Heart left ventricle (tissue), 13 donors: ENCODE measurements at regions not wholly inside any gene's neighbourhood (a gene's known extent, or its start where the extent isn't known, plus 50 kb on each side); places are given as distances from the start of the nearest gene placed in this dataset.
"Not testable (repeated sequence)": the region's sequence is repeated elsewhere in the genome, so short reads cannot be mapped to it uniquely, and the experiment has no call there.

Experiments used
- POLR2A ChIP-seq, 2 donors: fragments of 450-650 bp; IDR thresholded peaks; one replicate each; pipeline ENCODE4 v1.6.1; 2017; ENCODE audit warnings: antibody characterized with exemption in 2 of 2, mild to moderate bottlenecking in 2 of 2, moderate library complexity in 2 of 2
- TF ChIP-seq, protein P1 (sequence below), 12 donors: fragments of 200-600 bp; sonication (generic) in 4 of 12; IDR thresholded peaks; one replicate each; pipeline versions ENCODE4 v1.5.0 to v1.8.0; 2018 to 2022; ENCODE audit warnings: antibody characterized with exemption in 12 of 12, mild to moderate bottlenecking in 5 of 12
- donor health status: ischemic (EF 13 %, LVEDD 7.1; RV severe dilation, severe dysfunction).
- donor health status: DM: no; HTN: yes; CAD: no.
- donor health status: DM: no; HTN: no; CAD: no.
- donor health status: ischemic (EF 25% LVEDD 6.9; RV normal size, moderate dysfunction).
- donor health status: ischemic (EF 25% LVEDD 5.7; RV mildly dilated, moderate dysfunction).
- donor health status: ischemic (EF 35%, LVEDD 5.7; RV mildly dilated, moderate dysfunction).
- donor health status: nonischemic (EF 11% LVEDD 7.7; RV severe dilation, severe dysfunction).
- donor health status: DM: yes; HTN: yes; CAD: no.
- donor health status: PGD.
- donor health status: ischemic (EF 29% LVEDD 5.4; RV normal size, mild dysfunction).
- donor health status: nonischemic (EF 23%, LVEDD 6.1; RV moderate dilation, normal function).

DNA sequence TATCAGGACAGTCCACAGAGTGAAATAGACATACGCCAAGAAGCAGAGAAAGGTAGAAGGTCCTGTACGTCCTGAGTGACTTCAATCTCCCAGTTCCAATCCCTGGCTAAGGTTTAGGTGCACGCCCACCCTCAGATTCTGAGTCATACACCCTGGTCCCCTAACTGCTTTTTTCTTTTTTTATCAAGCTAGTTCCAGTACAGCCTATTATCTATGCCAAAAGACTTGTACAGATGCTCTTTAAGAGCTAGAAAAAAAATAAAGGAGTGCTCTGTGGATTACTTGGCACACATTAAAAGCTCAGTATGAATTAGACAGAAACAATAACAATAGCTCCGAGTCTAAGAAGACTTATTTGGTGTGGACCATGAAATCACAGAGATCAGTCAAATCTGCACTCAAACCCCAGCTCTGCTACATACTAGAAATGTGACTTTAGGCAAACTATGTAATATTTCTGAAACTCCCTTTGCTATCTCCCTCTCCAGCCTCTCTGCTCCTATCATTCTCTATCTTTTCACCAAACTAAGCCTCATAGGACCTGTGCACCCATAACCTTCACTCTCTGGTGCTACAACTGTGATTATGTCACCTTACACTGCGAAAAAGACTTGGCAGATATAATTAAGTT, 168.8 kb upstream of the KCTD7 start:
- TF ChIP-seq, protein P1, sequence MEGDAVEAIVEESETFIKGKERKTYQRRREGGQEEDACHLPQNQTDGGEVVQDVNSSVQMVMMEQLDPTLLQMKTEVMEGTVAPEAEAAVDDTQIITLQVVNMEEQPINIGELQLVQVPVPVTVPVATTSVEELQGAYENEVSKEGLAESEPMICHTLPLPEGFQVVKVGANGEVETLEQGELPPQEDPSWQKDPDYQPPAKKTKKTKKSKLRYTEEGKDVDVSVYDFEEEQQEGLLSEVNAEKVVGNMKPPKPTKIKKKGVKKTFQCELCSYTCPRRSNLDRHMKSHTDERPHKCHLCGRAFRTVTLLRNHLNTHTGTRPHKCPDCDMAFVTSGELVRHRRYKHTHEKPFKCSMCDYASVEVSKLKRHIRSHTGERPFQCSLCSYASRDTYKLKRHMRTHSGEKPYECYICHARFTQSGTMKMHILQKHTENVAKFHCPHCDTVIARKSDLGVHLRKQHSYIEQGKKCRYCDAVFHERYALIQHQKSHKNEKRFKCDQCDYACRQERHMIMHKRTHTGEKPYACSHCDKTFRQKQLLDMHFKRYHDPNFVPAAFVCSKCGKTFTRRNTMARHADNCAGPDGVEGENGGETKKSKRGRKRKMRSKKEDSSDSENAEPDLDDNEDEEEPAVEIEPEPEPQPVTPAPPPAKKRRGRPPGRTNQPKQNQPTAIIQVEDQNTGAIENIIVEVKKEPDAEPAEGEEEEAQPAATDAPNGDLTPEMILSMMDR (IDR thresholded peaks at IDR 0.05) = not testable (repeated sequence)
- not testable (repeated sequence) for TF ChIP-seq POLR2A (IDR thresholded peaks at IDR 0.05)
